NCI-H446 (cell line): ENCODE measurements at regions not wholly inside any gene's neighbourhood (a gene's known extent, or its start where the extent isn't known, plus 50 kb on each side); places are given as distances from the start of the nearest gene placed in this dataset.
"Not testable (repeated sequence)": the region's sequence is repeated elsewhere in the genome, so short reads cannot be mapped to it uniquely, and the experiment has no call there.

Experiments
- DNase-seq, 2 experiments: peaks; one replicate each; lab custom pipeline; 2025; lab: John Stamatoyannopoulos, UW

DNA sequence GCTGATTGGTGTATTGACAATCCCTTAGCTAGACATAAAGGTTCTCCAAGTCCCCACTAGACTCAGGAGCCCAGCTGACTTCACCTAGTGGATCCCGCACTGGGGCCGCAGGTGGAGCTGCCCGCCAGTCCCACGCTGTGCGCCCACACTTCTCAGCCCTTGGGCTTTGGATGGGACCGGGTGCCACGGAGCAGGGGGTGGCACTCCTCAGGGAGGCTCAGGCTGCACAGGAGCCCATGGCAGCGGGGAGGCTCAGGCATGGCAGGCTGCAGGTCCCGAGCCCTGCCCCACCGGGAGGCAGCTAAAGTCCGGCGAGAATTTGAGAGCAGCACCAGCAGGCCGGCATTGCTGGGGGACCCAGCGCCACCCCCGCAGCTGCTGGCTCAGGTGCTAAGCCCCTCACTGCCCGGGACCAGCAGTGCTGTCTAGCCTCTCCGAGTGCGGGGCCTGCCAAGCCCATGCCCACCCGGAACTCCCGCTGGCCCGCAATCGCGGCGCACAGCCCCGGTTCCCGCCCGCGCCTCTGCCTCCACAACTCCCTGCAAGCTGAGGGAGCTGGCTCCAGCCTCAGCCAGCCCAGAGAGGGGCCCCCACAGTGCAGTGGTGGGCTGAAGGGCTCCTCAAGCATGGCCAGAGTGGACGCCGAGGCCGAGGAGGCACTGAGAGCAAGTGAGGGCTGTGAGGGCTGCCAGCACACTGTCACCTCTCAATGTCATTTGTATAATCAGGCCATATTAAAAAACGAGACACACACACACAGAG, 437.2 kb downstream of the CSNK1G3 start:
- DNase-seq, result no peak

DNA sequence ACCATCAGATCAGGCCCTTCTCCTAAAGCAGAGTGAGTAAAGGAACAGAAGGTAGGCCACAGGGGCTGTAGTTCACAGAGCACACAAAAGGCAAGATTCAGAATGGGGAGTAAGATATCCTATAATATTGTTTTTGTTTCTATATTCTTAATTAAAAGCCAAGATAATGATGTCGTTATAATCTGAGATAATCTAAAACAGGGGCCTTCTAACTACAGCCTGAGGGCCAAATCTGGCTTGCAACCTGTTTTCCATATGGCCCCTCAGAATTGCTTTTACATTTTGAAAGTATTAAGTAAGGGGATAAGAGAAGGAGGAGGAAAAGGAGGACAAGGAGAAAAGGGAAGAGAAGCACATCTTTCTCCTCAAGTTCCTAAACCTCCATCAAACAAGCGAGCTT, 435.8 kb downstream of the CSNK1G3 start:
- DNase-seq, result no peak

DNA sequence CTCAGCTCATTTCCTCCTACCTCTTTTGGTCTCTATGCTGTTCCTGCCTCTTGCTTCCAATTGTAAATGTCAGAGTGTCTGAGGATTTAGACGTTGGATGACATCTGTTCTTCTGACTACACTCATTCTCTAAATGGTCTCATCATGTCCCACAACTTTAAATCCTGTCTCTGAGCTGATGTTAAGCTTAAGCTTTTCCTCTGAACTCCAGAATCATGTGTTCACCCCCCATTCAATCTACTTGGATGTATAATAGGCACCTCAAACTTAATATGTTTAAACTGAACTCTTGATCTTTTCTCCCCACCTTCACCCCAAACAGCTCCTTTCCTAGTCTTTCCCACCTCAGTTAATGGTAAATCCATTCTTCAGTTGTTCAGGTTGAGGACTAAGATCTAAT, 433.6 kb downstream of the CSNK1G3 start:
- no peak for DNase-seq

DNA sequence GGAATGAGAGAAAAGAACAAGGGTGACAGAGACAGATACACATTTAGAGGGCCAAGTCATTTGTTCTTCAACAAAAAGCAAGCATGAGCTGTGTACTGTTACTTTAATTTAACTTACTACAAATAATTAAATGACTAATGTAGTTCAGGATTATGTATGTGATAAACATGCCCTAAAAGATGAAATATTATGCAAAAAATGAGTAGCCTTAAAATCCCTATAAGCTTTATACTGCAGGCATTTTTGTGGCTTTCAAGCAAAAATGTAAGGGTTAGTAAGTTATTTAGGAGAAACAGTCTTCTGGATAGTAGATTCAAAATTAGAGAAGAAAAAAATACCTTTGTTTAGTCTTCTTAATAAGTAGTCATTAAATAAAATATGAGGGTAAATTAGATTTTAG, 431.2 kb downstream of the CSNK1G3 start:
- DNase-seq, result no peak

DNA sequence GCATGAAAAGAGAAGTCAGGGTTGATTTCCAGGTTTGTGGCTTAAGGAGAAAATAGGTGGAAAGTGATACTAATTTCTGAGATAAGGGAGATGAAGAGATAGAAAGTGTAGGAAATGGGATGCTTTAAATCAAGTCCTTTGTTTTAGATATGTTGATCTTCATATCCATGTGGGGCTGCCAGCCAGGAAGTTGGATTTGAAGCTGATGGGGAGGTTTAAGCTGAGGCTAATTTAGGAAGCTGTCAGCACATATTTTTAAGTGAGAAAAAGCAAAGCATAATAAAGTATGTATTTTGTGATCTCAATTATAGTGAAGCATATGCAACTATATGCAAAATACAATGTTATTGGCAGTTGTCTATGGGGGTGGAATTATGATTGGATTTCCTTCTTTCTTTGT, 428.4 kb downstream of the CSNK1G3 start:
- DNase-seq, result no peak

DNA sequence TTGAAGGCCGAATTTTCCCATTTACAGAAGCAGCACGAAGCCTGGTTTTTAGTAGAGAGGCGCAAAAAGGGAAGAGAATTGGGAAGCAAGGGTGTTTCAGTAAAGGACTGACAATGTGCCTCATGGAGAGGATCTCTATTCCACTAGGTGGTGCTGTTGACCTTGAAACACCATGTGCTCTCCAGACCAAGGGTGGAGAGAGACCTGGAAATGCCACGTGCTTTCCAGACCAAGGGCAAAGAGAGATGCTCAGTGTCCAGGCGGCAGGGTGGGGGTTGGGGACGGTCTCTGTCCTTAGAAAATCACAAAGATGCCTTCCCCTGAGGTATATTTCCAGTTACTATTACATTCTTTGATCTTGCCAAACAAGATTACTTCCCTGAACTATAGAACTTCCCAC, 425.3 kb downstream of the CSNK1G3 start:
- DNase-seq, result peak in 1 of 2 experiments; percentile 56

DNA sequence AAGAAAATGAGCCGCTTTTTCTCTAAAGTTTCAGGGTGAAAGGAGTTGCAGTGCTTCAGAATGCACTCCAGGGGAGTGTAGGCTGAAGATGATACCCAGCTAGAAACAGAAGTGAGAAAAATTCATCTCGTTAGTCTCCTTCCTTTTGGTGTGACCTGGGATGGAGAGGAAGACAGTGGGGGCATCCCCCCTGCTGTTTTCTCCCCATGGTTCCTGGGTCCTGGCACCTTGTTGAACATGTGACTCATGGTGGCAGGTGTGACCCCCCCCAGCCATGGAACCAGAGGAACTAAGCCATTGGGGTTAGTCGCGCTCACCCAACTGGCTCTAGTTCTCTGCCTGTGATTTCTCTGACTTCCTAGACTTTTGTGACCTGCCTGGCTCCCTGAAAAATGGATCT, 424.6 kb downstream of the CSNK1G3 start:
- DNase-seq, result no peak

DNA sequence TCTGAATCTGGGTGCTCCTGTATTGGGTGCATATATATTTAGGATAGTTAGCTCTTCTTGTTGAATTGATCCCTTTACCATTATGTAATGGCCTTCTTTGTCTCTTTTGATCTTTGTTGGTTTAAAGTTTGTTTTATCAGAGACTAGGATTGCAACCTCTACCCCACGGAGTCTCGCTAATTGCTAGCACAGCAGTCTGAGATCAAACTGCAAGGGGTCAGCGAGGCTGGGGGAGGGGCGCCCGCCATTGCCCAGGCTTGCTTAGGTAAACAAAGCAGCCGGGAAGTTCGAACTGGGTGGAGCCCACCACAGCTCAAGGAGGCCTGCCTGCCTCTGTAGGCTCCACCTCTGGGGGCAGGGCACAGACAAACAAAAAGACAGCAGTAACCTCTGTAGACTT, 421.8 kb downstream of the CSNK1G3 start:
- DNase-seq, result not testable (repeated sequence)

DNA sequence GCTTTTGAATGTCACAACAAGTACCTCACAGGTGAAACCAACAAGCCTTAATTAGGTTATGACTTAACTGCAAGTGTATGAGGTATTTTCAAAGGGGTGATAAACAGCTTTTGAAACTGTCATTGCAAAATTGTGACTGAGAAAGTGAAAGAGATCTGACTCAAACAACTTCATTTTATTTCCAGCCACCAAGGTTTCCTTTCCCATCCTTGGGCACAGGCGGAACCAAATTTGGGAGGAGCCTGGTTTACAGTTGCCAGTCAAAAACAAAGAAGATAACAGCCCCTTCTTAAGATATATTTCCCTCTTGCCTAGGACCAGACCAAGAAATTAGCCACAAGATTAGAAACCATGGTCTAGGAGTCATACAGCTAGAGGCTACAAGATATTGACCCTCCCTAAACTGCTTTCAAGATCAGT, 417.1 kb downstream of the CSNK1G3 start:
- DNase-seq, result no peak

DNA sequence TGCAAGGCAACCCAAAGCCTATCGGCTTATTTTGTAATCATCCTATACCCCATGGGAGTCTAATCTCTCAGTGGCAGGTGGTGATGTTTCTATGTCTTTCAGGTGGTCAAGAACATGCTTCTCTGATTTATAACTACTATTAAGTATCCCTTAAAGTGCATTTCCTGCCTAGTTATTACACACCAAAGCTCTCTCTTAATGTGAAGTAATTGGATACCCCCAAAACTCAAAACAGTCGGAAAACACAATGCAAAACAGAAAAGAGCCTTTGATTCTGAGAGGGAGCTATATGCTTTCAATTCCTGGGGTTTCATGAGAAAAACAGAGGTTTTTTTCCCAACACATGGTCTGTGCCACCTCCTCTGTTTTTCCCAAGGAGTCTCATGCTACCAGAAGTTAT, 416.4 kb downstream of the CSNK1G3 start:
- DNase-seq, result no peak

DNA sequence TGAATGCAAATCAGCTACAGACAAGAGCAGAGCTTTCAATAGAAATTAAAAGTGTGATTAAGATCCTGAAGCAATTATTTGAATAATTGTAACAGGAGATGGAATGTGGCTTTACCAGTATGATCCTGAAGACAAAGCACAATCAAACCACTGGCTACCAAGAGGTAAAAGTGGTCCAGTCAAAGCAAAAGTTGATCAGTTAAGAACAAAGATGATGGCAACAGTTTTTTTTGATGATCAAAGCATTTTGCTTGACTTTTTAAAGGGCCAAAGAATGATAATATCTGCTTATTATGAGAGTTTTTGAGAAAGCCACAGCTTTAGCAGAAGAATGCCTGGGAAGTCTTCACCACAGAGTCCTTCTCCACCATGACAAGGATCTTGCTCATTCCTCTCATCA, 409.2 kb downstream of the CSNK1G3 start:
- DNase-seq, result no peak

DNA sequence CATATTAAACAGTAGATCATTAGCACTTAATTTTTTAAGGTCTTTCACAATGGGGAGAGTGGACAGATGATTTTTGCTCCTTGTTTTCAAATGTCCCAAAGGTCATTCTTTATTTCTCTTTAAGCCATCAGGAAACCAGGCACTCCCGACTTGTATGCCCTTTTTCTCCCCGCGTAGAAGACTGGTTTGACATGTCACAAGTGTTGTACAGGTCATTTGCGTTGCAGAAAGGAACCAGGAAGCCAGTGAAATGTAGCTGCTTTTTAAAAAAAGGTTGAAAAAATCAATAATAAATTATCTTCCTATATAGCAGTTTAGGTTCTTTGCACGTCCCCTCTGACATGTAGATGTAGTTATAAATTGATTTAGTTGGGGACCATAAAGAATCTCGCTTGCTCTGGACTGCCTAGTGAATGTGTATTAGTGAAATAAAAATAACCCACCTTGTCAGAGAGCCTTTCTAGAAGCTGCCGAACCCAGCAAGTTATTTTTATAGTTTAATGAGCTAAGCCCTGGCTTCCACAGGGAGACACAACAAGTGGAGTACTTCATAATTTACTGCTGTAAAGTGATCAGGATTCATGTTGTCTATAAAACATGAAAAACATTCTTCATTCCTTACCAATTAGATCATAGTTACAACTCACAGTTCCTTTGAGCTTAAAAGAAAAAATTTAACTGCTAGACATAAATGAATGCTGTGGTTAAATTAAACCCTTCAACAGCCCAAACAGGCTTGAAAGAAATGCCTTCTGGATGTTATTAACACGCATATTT, 404.6 kb downstream of the CSNK1G3 start:
- peak in 1 of 2 experiments; percentile 14 for DNase-seq

DNA sequence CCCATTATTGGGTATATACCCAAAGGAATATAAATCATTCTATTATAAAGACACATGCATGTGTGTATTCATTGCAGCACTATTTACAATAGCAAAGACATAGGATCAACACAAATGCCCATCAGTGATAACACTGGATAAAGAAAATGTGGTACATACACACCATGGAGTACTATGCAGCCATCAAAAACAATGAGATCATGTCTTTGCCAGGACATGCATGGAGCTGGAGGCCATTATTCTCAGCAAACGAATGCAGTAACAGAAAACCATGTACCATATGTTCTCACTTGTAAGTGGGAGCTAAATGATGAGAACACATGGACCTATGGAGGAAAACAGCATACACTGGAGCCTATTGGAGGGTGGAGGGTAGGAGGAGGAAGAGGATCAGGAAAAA, 402.4 kb downstream of the CSNK1G3 start:
- no peak for DNase-seq

DNA sequence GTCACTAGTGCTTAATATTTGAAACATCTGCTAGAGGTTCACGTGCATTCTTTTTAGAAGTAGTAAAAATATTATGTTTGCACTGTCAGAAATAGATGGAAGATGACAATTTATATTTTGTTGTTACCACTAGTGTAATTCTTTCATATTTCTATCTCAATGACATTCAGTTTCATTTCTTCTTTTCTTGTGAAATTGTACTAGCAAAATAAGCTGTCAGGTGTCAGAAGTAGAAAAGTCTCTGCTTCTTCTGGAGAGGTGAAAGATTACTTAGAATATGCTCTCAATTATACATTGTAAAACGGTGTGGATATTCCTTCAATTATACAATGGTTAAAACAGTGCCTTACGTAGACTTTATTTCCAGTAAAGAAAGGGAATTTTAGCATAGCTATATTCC, 395.4 kb downstream of the CSNK1G3 start:
- DNase-seq, result no peak

DNA sequence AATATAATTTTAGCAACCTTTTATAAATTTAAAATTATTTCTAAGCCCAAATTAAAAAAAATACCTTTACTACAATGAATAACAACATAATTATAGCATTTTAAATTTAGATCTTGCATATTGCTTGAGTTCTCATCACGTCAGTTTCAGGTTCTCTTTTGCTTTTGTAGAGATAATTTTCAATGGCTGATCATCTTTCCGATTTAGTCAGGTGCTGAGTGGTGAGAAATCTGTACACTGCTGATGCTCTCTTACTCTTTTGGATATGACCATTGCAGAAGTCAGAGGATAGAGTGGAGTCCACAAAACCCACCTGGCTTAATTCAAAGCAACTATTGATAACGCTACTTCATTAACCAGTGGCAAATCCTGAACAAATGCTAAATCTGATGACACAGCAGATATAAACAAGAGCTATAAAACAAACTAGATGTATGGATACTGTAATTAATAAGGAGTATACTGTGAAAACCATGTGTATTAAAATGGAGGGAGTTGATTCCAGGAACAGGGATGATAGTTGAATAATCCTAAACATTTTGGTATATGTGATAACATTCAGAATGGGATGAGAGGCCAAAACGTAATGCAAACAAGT, 394.8 kb downstream of the CSNK1G3 start:
- no peak for DNase-seq

DNA sequence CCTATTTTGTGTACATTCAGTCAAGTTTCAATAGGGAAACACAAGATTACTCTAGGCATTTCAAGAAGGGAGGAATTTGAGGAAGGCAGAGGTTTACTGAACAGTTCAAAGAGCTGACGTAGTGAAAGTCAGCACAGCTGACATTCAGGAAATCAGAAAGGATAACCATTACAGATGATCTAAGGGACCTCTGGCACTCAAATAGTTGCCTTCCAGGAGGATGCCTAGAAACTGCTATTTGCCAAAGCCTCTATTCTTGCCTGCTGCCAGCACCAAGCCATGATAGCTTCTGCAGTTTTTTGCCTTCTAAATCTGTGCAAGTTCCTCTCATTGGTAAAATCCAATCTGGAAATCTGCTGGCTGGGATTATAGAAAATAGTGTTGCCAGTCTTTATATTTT, 373.1 kb downstream of the CSNK1G3 start:
- no peak for DNase-seq

DNA sequence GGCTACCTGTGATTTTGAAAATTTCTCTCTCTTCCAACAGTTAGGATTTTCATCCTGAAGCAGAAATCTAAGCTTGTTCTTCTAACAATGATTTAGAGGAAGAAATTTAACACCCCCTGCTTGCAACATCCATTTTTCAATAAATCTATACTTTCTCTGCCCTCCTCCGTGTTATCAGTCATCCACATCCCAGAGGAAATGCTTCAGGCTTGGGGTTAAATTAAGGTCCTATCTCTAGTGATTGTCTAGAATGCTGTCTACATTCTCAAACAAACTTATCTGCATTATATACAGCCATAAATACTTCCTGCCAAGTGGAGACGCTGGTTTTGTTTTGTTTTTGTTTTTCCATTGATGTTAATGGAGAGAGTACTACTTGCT, 371.0 kb downstream of the CSNK1G3 start:
- no peak for DNase-seq

DNA sequence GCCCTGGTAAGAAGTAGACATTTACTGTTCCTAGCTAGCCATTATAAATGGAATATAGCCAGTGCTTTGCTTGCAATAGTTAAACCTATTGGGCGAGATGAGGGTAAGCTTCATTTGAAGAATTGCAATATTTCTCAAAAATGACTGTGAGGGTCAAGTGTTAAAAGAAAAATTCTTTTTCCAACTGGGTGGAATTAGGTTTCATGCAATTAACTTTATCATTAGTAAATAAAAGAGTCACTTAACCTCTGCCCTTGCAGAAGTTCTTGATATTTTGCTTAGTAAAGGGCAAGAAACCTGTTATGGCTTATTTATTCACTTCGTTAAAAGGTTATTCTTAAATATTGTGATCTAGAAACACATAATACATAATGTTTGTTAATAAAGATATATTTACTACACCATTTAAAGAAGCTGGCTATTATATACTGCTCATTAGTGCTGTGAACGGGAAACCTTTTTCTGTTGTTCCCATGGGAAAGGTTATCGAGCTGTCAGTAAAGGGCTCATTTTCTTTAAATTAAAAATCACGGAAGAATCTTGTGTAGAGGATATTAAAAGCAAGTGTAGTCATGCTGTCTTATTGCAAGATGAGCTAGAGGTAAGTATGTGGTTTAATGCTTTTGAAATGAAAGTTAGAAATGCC, 370.5 kb downstream of the CSNK1G3 start:
- DNase-seq, result no peak

DNA sequence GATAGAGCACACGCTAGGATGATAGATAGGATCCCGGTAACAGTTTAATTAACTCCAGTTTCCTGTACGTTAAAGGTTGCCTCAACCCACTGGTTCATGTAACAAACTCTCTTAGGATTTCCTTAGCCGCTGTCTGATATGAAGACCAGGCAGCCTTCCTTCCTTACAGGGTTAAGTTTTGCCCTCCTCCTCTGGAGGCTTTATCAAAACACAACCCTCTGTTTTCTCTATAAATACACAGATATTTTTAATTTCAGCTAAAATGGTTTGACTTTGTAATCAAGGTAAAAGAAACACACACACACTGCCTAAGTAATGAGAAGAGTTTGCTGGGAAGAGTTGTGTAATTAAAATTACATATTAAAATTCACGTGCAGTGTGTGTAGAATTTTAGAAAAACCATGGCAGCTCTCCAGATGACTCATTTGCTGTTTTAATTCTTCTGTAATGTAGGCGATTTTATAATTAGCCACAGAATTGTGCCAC, 369.8 kb downstream of the CSNK1G3 start:
- peak in 1 of 2 experiments; percentile 34 for DNase-seq

DNA sequence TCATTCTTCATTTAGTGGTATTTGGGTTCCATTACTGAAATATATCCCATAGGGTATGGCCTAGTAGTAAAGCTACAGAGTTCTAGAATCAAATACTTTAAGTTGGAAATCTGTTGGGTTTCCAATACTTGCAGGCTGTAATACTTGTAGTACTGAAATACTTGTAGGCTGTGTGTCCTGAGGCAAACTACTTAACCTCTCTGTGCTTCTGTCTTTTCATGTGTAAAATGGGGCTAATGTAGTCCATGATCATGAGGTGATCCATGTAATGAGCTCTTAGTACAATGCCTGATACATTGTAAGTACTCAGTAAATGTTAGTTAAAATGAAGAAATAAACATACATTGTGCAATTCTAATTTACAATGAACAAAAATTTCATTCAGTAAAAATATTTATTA, 368.9 kb downstream of the CSNK1G3 start:
- DNase-seq, result no peak

DNA sequence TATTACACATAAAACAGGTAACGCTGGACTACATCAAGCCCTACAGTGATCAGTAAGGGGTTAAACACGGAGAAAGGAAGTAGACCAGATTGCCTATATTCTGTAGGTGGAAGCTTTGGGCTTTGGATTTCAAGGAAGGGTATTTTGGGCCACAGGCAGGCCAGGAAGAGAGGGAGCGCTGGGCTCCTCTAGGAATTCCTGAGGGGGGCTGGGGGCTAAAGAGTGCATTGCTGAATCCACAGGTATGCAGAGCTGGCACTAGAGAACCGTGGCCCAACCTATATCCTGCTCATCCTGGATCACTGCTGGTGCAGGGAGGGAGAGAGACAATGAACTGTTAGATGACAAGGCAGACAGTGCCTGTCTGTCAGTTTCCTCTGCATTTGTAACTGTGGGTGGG, 367.1 kb downstream of the CSNK1G3 start:
- DNase-seq, result no peak

DNA sequence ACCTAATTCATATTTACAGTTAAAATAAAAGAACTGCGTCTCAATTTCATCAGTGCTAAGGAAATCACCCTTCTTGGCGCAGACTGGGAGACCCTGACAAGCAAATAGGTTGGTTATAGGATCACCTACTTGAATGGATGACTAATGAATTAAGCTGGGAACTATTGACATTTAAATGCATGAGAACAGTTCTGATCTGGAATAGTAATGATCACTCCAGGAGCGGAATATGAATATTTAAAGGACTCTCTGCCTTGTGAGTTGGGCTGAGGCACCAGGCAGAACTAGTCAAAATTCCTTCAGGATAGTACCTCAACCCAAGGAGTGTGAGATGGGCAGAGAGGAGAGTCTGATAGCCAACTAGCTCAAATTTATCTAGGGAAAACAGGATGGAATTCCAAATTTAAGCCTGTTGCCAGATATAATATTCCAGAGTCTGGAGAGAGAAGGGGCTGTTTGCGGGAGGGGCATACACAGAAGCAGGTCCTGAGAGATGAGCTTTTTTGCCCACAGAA, 364.4 kb downstream of the CSNK1G3 start:
- DNase-seq, result no peak
